ENCODE measurements at regions not wholly inside any gene's neighbourhood (a gene's known extent, or its start where the extent isn't known, plus 50 kb on each side); places are given as distances from the start of the nearest gene placed in this dataset.

GRCh38 chr14:38839694-38840365, 263.2 kb downstream of the SEC23A start:
- no peak for TF ChIP-seq ARNTL (CRISPR knock-in tag; IDR thresholded peaks at IDR 0.05; ENCODE audit: borderline replicate concordance, low read depth)
- TF ChIP-seq PATZ1 (CRISPR knock-in tag; IDR thresholded peaks at IDR 0.05; ENCODE audit: borderline replicate concordance), result no peak
- no peak for TF ChIP-seq TCF4 (CRISPR knock-in tag; IDR thresholded peaks at IDR 0.05; ENCODE audit: borderline replicate concordance)
- TF ChIP-seq ZNF8 (CRISPR knock-in tag; IDR thresholded peaks at IDR 0.05), result no peak
- no peak for TF ChIP-seq TSHZ2 (CRISPR knock-in tag; IDR thresholded peaks at IDR 0.05)
- no peak for TF ChIP-seq ZFP3 (CRISPR knock-in tag; IDR thresholded peaks at IDR 0.05)
- no peak for TF ChIP-seq TOX (CRISPR knock-in tag; IDR thresholded peaks at IDR 0.05; ENCODE audit: borderline replicate concordance)
- TF ChIP-seq ZNF70 (CRISPR knock-in tag; IDR thresholded peaks at IDR 0.05), result no peak
- TF ChIP-seq BACH2 (CRISPR knock-in tag; IDR thresholded peaks at IDR 0.05; ENCODE audit: borderline replicate concordance), result no peak
- no peak for TF ChIP-seq PPARA (CRISPR knock-in tag; IDR thresholded peaks at IDR 0.05; ENCODE audit: borderline replicate concordance)

Measured in SK-N-SH treated with all-trans-retinoic acid at 6 μM for 48 hours (cell line).